MCF 10A (cell line): ENCODE measurements at regions not wholly inside any gene's neighbourhood (a gene's known extent, or its start where the extent isn't known, plus 50 kb on each side); places are given as distances from the start of the nearest gene placed in this dataset.

Experiments
- BruUV-seq: library from RNA; stranded (reverse); fragments of 400-500 nt; replicated peaks from 2 replicates; lab custom pipeline; 2021; lab: Mats Ljungman, UMichigan
- CTCF ChIA-PET: fragments of 300-600 bp; sonication (Branson Sonifier 250); formaldehyde crosslinking; extraction: SDS; loops from one replicate; lab custom pipeline; 2021; ENCODE audit warnings: antibody characterized with exemption, inconsistent platforms; lab: Yijun Ruan, JAX
- POLR2A ChIA-PET: fragments of 300-600, 350-650 bp; sonication (Branson Sonifier 250); formaldehyde crosslinking; extraction: SDS; loops from one replicate; lab custom pipeline; 2020; ENCODE audit warnings: antibody characterized with exemption, inconsistent platforms; lab: Yijun Ruan, JAX
- DNase-seq: peaks from one replicate; pipeline ENCODE4 v3.0.0-alpha.2; 2018; ENCODE audit not compliant: unreplicated experiment
- H3K27ac Mint-ChIP-seq: one replicate; pipeline ENCODE4 v1.8.0; 2022; ENCODE audit warnings: mild to moderate bottlenecking, low read depth, mixed read lengths; ENCODE audit not compliant: unreplicated experiment
- H3K27me3 Mint-ChIP-seq: one replicate; pipeline ENCODE4 v1.8.0; 2022; ENCODE audit warnings: mixed read lengths; ENCODE audit not compliant: insufficient read depth, unreplicated experiment
- H3K36me3 Mint-ChIP-seq: one replicate; pipeline ENCODE4 v1.8.0; 2022; ENCODE audit warnings: mild to moderate bottlenecking, moderate library complexity, mixed read lengths; ENCODE audit not compliant: insufficient read depth, unreplicated experiment
- H3K4me1 Mint-ChIP-seq: one replicate; pipeline ENCODE4 v1.8.0; 2022; ENCODE audit warnings: mixed read lengths; ENCODE audit not compliant: insufficient read depth, unreplicated experiment
- H3K4me3 Mint-ChIP-seq: one replicate; pipeline ENCODE4 v1.8.0; 2022; ENCODE audit warnings: mild to moderate bottlenecking, moderate library complexity, mixed read lengths; ENCODE audit not compliant: unreplicated experiment
- H3K9me3 Mint-ChIP-seq: one replicate; pipeline ENCODE4 v1.8.0; 2022; ENCODE audit warnings: mixed read lengths; ENCODE audit not compliant: unreplicated experiment
- intact Hi-C: fragments of 100-400 bp; cut with micrococcal nuclease; formaldehyde crosslinking; loops from 2 replicates; pipeline ENCODE4 v1.14.1; 2022
- TF ChIP-seq, protein P1 (sequence below): fragments of 200-600 bp; IDR thresholded peaks from one replicate; pipeline ENCODE4 v1.8.0; 2022; ENCODE audit warnings: antibody characterized with exemption, mild to moderate bottlenecking; ENCODE audit not compliant: unreplicated experiment

GRCh38 chr10:106310596-106310995, 853.9 kb downstream of the SORCS1 start:
- Mint-ChIP-seq H3K36me3 (no peaks in the 10 kb centered on the region), H3K27ac (no peak overlapping the region), H3K9me3 (no peaks in the 10 kb centered on the region), H3K4me1 (no peaks in the 10 kb centered on the region), H3K27me3 (no peaks in the 10 kb centered on the region), H3K4me3 (no peak overlapping the region)
- intact Hi-C loops: no loop called here
- TF ChIP-seq, protein P1, sequence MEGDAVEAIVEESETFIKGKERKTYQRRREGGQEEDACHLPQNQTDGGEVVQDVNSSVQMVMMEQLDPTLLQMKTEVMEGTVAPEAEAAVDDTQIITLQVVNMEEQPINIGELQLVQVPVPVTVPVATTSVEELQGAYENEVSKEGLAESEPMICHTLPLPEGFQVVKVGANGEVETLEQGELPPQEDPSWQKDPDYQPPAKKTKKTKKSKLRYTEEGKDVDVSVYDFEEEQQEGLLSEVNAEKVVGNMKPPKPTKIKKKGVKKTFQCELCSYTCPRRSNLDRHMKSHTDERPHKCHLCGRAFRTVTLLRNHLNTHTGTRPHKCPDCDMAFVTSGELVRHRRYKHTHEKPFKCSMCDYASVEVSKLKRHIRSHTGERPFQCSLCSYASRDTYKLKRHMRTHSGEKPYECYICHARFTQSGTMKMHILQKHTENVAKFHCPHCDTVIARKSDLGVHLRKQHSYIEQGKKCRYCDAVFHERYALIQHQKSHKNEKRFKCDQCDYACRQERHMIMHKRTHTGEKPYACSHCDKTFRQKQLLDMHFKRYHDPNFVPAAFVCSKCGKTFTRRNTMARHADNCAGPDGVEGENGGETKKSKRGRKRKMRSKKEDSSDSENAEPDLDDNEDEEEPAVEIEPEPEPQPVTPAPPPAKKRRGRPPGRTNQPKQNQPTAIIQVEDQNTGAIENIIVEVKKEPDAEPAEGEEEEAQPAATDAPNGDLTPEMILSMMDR: no peak
- no peak for DNase-seq
- POLR2A ChIA-PET: no interaction called here
- CTCF ChIA-PET: no interaction called here
- BruUV-seq: no TSS peak

DNA sequence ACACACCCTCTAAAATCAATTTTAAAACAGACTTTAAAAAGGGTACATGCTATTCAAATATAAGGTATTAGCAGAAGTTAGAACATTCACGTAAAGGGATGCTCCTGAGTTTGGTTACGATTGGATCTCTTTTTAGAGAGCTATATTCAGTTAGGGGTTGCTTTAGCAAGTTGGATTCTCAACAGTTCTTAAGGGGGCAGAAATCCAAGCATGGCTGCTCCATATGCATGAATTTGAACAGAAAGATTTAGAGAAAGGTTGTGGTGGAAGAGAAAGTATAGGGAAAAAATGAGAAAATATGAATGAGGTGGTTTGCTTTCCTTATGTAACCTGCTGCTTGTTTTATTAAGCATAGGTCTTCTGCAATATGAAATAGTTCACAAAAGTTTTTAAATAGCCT, 855.1 kb downstream of the SORCS1 start:
- Mint-ChIP-seq H3K4me1 (no peaks in the 10 kb centered on the region), H3K27ac (no peak overlapping the region), H3K27me3 (no peaks in the 10 kb centered on the region), H3K9me3 (no peaks in the 10 kb centered on the region), H3K4me3 (no peak overlapping the region), H3K36me3 (no peaks in the 10 kb centered on the region)
- CTCF ChIA-PET: no interaction called here
- POLR2A ChIA-PET: no interaction called here
- no TSS peak for BruUV-seq
- TF ChIP-seq, protein P1: no peak
- intact Hi-C loops: no loop called here
- no peak for DNase-seq

GRCh38 chr10:106308284-106308683, 856.2 kb downstream of the SORCS1 start:
- Mint-ChIP-seq H3K27me3 (no peaks in the 10 kb centered on the region), H3K4me3 (no peak overlapping the region), H3K27ac (no peak overlapping the region), H3K9me3 (no peaks in the 10 kb centered on the region), H3K4me1 (no peaks in the 10 kb centered on the region), H3K36me3 (no peaks in the 10 kb centered on the region)
- intact Hi-C loops: no loop called here
- BruUV-seq: no TSS peak
- ChIA-PET POLR2A (no interaction called here), CTCF (interaction anchor here (0.9 to 1.6 kb wide), 2 partner anchors 30 to 47 kb away, joined by 4 to 5 read pairs; no protein-coding TSS in a partner anchor)
- TF ChIP-seq, protein P1: no peak
- no peak for DNase-seq

DNA sequence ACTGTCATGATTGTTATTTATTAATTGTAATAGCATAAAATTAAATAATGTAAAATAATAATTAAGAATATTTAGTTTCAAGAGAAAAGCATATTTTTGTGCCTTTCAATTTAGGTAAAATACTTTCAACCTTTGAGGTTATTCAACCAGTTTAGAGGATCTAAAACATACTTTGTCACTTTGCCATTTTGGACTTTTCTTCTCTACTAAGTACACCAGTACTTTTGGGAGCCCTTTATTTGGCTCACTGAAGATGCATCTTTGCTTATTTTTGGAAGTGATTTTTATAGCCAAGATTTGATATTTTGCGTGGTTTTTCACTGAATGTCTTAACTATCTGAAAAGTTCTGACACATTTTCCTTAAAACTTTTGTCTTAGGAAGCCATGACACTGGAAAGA, 860.5 kb downstream of the SORCS1 start:
- Mint-ChIP-seq H3K4me1 (no peaks in the 10 kb centered on the region), H3K9me3 (no peaks in the 10 kb centered on the region), H3K36me3 (no peaks in the 10 kb centered on the region), H3K27me3 (no peaks in the 10 kb centered on the region), H3K4me3 (no peak overlapping the region), H3K27ac (no peak overlapping the region)
- no TSS peak for BruUV-seq
- intact Hi-C loops: no loop called here
- CTCF ChIA-PET: no interaction called here
- TF ChIP-seq, protein P1: no peak
- POLR2A ChIA-PET: no interaction called here
- no peak for DNase-seq
